Caco-2 (cell line): ENCODE measurements at regions not wholly inside any gene's neighbourhood (a gene's known extent, or its start where the extent isn't known, plus 50 kb on each side); places are given as distances from the start of the nearest gene placed in this dataset.

Source experiments
- BruUV-seq: library from RNA; stranded (reverse); fragments of 400-500 nt; replicated peaks from 2 replicates; lab custom pipeline; 2021; lab: Mats Ljungman, UMichigan
- CTCF ChIA-PET: fragments of 300-600 bp; sonication (Branson Sonifier 250); formaldehyde crosslinking; loops from one replicate; lab custom pipeline; 2022; ENCODE audit warnings: antibody characterized with exemption; lab: Charles Lee
- POLR2A ChIA-PET: fragments of 300-600 bp; sonication (Branson Sonifier 250); formaldehyde crosslinking; loops from one replicate; lab custom pipeline; 2022; ENCODE audit warnings: antibody characterized with exemption; lab: Charles Lee
- DNase-seq, 2 experiments: peaks; one replicate each; pipeline versions ENCODE4 v3.0.0 to v3.0.0-alpha.2; 2020 to 2022
- H3K27me3 ChIP-seq: replicated peaks from 2 replicates; pipeline ENCODE4 v1.6.0; 2011; ENCODE audit warnings: low read length; ENCODE audit not compliant: control insufficient read depth, insufficient read depth
- H3K36me3 ChIP-seq: 2 replicates; pipeline ENCODE4 v1.5.1; 2011; ENCODE audit warnings: low read length; ENCODE audit not compliant: control insufficient read depth, insufficient read depth
- H3K4me1 ChIP-seq: fragments of 250-450 bp; sonication (Bioruptor Pico); 2 replicates; pipeline ENCODE4 v1.5.1; 2020; ENCODE audit warnings: mild to moderate bottlenecking
- H3K4me3 ChIP-seq: 2 replicates; pipeline ENCODE4 v1.5.1; 2011; ENCODE audit warnings: low read depth, mild to moderate bottlenecking, control low read depth, low read length
- H3K9me3 ChIP-seq: fragments of 250-450 bp; sonication (Bioruptor Pico); 2 replicates; pipeline ENCODE4 v1.5.1; 2020; ENCODE audit warnings: mild to moderate bottlenecking, moderate library complexity
- H3K27ac Mint-ChIP-seq: one replicate; pipeline ENCODE4 v1.8.0; 2022; ENCODE audit warnings: mixed read lengths; ENCODE audit not compliant: unreplicated experiment
- H3K27me3 Mint-ChIP-seq: one replicate; pipeline ENCODE4 v1.8.0; 2022; ENCODE audit warnings: mixed read lengths; ENCODE audit not compliant: insufficient read depth, unreplicated experiment
- H3K36me3 Mint-ChIP-seq: one replicate; pipeline ENCODE4 v1.8.0; 2022; ENCODE audit warnings: mild to moderate bottlenecking, mixed read lengths; ENCODE audit not compliant: insufficient read depth, unreplicated experiment
- H3K4me1 Mint-ChIP-seq: one replicate; pipeline ENCODE4 v1.8.0; 2022; ENCODE audit warnings: low read depth, mixed read lengths; ENCODE audit not compliant: unreplicated experiment
- H3K4me3 Mint-ChIP-seq: one replicate; pipeline ENCODE4 v1.8.0; 2022; ENCODE audit warnings: mild to moderate bottlenecking, moderate library complexity, mixed read lengths; ENCODE audit not compliant: unreplicated experiment
- H3K9me3 Mint-ChIP-seq: one replicate; pipeline ENCODE4 v1.8.0; 2022; ENCODE audit warnings: mixed read lengths; ENCODE audit not compliant: unreplicated experiment
- CTCF ChIP-seq, 2 experiments: fragments of 200-600 bp in 1 of 2; IDR thresholded peaks; 1 replicate in 1 of 2; 2 replicates in 1 of 2; pipeline versions ENCODE4 v1.5.1 to v1.8.0; 2011 to 2022; ENCODE audit warnings: antibody characterized with exemption in 1 of 2, control low read depth in 1 of 2, inconsistent platforms in 1 of 2, low read depth in 1 of 2, low read length in 1 of 2, mild to moderate bottlenecking in 1 of 2, moderate library complexity in 1 of 2; ENCODE audit not compliant: insufficient read depth in 1 of 2, severe bottlenecking in 1 of 2, unreplicated experiment in 1 of 2
- intact Hi-C: fragments of 100-400 bp; cut with micrococcal nuclease; formaldehyde crosslinking; loops from one replicate; pipeline ENCODE4 v1.10.0; 2022; ENCODE audit not compliant: unreplicated experiment

- ChIA-PET POLR2A (no interaction called here), CTCF (no interaction called here)
- DNase-seq, result no peak
- H3K9me3 ChIP-seq, result no peaks in the 10 kb centered on the region
- H3K4me3 ChIP-seq, result no peak overlapping the region
- no peak for TF ChIP-seq CTCF (IDR thresholded peaks at IDR 0.05; ENCODE audit: insufficient read depth in 1 of 2, low read depth in 1 of 2, low read length in 1 of 2, severe bottlenecking in 1 of 2, unreplicated experiment in 1 of 2)
- BruUV-seq, result no TSS peak
- H3K4me1 Mint-ChIP-seq, result no peaks in the 10 kb centered on the region
- H3K4me1 ChIP-seq, result no peaks in the 10 kb centered on the region
- H3K27me3 Mint-ChIP-seq, result peaks cover 3% of the 10 kb centered on the region
- no peaks in the 10 kb centered on the region for H3K36me3 Mint-ChIP-seq
- H3K4me3 Mint-ChIP-seq, result no peak overlapping the region
- intact Hi-C loops, result no loop called here
- no peak overlapping the region for H3K27ac Mint-ChIP-seq
- H3K36me3 ChIP-seq, result no peaks in the 10 kb centered on the region
- H3K9me3 Mint-ChIP-seq, result no peaks in the 10 kb centered on the region
- H3K27me3 ChIP-seq, result no peaks in the 10 kb centered on the region; the same call in 1 of the 2 replicates
Observed at GRCh38 chr2:46841621-46842020, 74.0 kb downstream of the MCFD2 start.

GRCh38 chr2:46839045-46839444 is 76.6 kb downstream of the MCFD2 start:
- DNase-seq, result no peak
- H3K4me1 Mint-ChIP-seq, result no peaks in the 10 kb centered on the region
- intact Hi-C loops, result no loop called here
- no peak overlapping the region for H3K4me3 Mint-ChIP-seq
- BruUV-seq, result no TSS peak
- Histone ChIP-seq H3K27me3 (no peaks in the 10 kb centered on the region), H3K4me1 (no peaks in the 10 kb centered on the region), H3K4me3 (no peak overlapping the region), H3K36me3 (no peaks in the 10 kb centered on the region), H3K9me3 (no peaks in the 10 kb centered on the region)
- H3K27me3 Mint-ChIP-seq, result peaks cover 2% of the 10 kb centered on the region
- CTCF ChIA-PET, result interaction anchor here (0.6 to 1.0 kb wide), 2 partner anchors 23 to 85 kb away, joined by 3 to 5 read pairs; no protein-coding TSS in a partner anchor
- no peaks in the 10 kb centered on the region for H3K9me3 Mint-ChIP-seq
- no peak overlapping the region for H3K27ac Mint-ChIP-seq
- H3K36me3 Mint-ChIP-seq, result no peaks in the 10 kb centered on the region
- TF ChIP-seq CTCF (IDR thresholded peaks at IDR 0.05; ENCODE audit: insufficient read depth in 1 of 2, low read depth in 1 of 2, low read length in 1 of 2, severe bottlenecking in 1 of 2, unreplicated experiment in 1 of 2), result no peak
- POLR2A ChIA-PET, result no interaction called here

GRCh38 chr2:46837704-46838103 is 77.9 kb downstream of the MCFD2 start:
- POLR2A ChIA-PET, result no interaction called here
- Histone ChIP-seq H3K9me3 (no peaks in the 10 kb centered on the region; the same call in 1 of the 2 replicates), H3K27me3 (no peaks in the 10 kb centered on the region), H3K4me1 (no peaks in the 10 kb centered on the region), H3K4me3 (no peak overlapping the region), H3K36me3 (no peaks in the 10 kb centered on the region)
- Mint-ChIP-seq H3K27ac (no peak overlapping the region), H3K27me3 (no peaks in the 10 kb centered on the region), H3K4me1 (no peaks in the 10 kb centered on the region), H3K36me3 (no peaks in the 10 kb centered on the region), H3K4me3 (no peak overlapping the region), H3K9me3 (no peaks in the 10 kb centered on the region)
- intact Hi-C loops, result no loop called here
- no TSS peak for BruUV-seq
- no peak for TF ChIP-seq CTCF (IDR thresholded peaks at IDR 0.05; ENCODE audit: insufficient read depth in 1 of 2, low read depth in 1 of 2, low read length in 1 of 2, severe bottlenecking in 1 of 2, unreplicated experiment in 1 of 2)
- CTCF ChIA-PET, result no interaction called here
- DNase-seq, result no peak
